T47D (cell line): ENCODE measurements at regions not wholly inside any gene's neighbourhood (a gene's known extent, or its start where the extent isn't known, plus 50 kb on each side); places are given as distances from the start of the nearest gene placed in this dataset.
"Not testable (repeated sequence)": the region's sequence is repeated elsewhere in the genome, so short reads cannot be mapped to it uniquely, and the experiment has no call there.

ENCODE experiments used
- DNase-seq, 2 experiments: peaks; one replicate each; pipeline versions ENCODE4 v3.0.0 to v3.0.0-alpha.2; 2011 to 2012; ENCODE audit warnings: low read depth in 1 of 2, low spot score in 1 of 2
- JUND ChIP-seq: IDR thresholded peaks from 2 replicates; pipeline ENCODE4 v1.6.1; 2012; ENCODE audit warnings: low read depth
- in situ Hi-C: cut with HindIII; loops from 2 replicates; pipeline ENCODE4 v1.10.0; 2016; ENCODE audit warnings: low sequenced_read_pairs, low pct_unique_long_range_greater_than_20kb

DNA sequence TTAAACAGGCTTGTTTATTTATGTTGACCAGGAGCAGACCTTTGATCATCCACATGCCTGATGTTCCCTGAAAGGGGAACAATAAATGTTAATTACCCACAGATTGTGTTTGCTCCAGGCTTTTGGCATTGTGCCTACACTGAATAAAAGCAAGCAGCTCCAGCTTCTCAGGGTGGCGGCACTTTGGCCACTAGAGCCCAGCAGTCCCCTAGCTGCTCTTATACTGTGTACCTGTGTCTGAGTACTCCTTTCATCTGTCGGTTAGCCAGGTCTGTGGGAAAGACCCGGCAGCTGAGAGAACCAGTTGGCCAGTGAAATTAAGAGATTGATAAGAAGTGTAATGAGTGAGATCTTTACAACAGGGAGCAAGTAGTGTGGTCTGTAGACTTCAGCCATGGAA lies 254.8 kb upstream of the FTMT start:
- no peak for TF ChIP-seq JUND
- in situ Hi-C loops, result no loop called here
- DNase-seq, result no peak

DNA sequence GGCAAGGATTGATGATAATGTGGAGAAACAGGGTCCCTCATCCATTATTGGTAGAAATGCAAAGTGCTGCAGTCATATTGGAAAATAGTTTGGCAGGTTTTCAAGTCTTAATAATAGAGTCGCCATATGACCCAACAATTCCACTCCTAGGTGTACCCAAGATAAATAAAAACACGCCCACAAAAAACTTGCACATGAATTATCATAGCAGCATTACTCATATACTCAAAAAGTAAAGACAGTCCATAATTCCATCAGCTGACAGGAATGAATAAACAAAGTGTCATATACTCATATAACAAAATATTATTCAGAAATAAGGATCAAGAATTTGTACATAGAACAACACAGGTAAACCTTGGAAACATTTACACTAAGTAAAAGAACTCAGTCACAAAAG lies 242.9 kb upstream of the FTMT start:
- no peak for DNase-seq
- no peak for TF ChIP-seq JUND
- in situ Hi-C loops, result no loop called here

DNA sequence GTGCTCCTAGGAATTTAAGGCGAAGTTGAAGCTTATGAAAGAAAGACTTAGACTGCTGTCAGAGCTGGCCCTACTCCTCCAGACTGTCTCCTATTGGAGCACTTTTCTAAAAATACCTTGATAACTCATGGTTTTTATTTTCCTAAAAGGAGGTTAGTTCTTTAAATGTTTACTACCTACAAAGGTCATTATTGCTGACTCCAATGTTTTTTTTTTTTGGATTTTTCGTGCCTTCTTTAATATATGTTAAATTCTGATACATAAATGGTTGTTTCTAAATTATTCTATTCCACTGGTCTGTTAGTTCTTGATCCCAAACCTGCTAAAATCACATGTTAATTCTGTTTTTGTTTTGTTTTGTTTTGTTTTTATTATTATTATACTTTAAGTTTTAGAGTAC lies 227.6 kb upstream of the FTMT start:
- in situ Hi-C loops, result no loop called here
- TF ChIP-seq JUND, result no peak
- DNase-seq, result no peak

DNA sequence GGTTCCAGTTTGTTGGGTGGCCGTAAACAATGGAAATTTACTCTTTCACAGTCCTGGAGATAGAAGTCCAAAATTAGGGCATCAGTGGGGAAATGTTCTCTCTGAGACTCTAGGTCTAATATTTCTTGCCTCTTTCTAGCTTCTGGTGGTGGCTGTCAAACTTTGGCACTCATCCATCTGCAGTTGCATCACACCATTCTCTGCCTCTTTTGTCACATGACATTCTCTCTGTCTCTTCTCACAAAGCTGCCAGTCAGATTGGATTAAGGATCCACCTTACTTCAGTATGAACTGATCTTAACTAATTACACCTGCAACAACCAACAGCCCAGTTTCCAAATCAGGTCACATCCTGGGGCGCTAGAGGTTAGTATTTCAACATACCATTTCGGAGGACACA lies 222.9 kb upstream of the FTMT start:
- peak in 1 of 2 experiments; percentile 30 for DNase-seq
- no peak for TF ChIP-seq JUND

DNA sequence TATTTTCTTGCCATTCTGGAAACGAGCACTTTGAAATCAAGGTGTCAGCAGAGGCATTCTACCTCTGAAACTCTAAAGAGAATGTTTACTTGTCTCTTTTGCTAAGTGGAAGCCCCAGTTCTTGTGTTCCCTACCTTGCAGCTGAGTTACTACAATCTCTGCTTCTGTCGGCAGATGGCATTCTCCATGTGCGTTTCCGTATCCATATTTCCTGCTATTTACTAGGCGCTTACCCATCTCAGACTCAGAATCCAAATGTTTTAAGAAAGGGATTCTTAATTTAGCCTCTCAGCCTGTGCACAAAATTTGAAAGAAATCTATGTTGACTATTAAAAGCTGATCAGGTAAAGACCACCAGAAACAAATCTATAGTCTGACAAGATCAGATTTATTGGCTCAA lies 221.3 kb upstream of the FTMT start:
- in situ Hi-C loops, result no loop called here
- no peak for TF ChIP-seq JUND
- peak; percentile 4 to 68 for DNase-seq

More for the DNA sequence above, 222.9 kb upstream of the FTMT start:
- in situ Hi-C loops, result no loop called here

DNA sequence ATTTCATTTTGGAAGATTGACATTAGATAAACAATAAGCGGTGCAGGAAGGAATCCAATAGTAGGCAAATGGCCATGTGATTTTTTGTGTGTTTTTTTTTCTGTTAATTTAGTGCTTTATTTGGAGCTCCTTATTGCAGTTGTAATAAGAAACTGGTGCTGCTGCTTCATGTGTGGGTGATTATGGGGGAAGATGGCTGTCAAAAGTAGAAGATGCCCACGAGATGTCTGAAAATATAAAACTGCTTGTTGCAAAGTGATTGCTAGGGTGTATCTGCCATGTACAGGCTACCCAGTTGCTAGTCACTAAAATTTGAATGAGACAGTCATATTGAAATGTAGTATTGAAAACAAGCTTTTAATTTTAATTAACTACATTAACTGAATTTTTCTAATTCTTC lies 216.7 kb upstream of the FTMT start:
- DNase-seq, result no peak
- in situ Hi-C loops, result no loop called here
- TF ChIP-seq JUND, result no peak

DNA sequence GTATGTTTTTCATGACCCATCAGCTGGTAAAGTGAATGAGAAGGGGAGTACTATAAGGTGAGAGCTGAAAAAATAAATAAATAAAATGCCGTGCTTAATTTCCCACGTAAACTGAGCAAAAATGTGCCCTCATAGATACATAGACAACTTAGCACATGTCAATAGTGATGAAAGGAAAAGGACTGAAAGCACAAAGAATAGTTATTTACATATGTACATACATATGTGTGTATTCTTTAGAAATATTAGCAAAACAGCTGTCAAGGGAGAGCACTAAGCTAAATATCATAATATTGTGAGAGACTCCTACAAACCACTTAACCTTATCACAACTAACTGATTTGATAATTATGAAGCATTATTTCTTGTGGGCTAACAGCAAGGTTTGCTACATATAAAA lies 213.6 kb upstream of the FTMT start:
- no peak for DNase-seq
- TF ChIP-seq JUND, result no peak
- in situ Hi-C loops, result no loop called here

DNA sequence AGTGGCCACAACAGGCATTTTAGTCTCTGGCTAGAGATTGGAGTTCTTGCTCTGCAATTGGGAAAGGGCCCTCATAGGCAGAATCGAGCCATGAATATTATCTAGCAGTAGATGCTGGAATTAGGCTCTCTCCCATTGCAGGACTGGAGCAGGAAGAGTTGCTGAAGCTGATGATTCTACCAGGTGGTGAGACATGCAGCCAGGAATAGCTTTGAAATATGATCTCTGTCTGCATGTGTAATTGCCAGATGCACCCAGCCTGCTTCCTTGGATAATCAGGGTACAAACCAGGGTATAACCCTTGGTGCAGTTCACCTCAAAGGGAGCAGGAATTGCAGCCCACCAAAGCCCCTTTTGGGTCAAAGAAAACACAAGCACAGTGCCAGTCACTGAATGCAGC lies 211.4 kb upstream of the FTMT start:
- no peak for TF ChIP-seq JUND
- DNase-seq, result no peak
- in situ Hi-C loops, result no loop called here

DNA sequence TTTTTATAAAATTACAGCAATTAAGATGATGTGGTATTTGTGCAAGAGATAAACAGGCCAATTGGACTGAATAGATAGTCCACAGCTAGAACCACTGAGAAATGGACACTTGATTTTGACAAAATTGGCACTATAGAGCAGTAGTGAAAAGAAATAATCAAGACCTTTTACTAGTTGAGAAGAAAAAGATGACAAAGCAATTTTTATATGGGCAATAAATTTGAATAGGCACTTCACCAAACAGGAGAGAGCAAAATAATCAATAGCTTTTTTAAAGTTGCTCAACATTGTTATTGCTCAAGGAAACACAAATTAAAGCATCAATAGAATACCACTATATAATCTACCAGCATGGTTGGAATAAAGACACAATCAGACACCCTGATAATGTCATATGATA lies 193.5 kb upstream of the FTMT start:
- in situ Hi-C loops, result no loop called here
- DNase-seq, result no peak
- TF ChIP-seq JUND, result no peak

DNA sequence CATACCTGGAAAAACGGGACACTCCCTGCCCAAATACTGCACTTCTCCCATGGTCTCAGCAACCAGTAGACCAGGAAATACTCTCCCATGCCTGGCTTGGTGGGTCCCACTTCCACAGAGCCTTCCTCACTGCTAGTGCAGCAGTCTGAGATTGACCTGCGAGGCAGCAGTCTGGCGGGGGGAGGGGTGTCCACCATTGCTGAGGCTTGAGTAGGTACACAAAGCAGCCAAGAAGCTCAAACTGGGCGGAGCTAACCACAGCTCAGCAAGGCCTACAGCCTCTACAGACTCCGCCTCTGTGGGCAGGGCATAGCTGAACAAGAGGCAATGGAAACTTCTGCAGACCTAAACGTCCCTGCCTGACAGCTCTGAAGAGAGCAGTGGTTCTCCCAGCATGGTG lies 191.5 kb upstream of the FTMT start:
- peak in 1 of 2 experiments; percentile 23 for DNase-seq
- in situ Hi-C loops, result no loop called here
- TF ChIP-seq JUND, result no peak

DNA sequence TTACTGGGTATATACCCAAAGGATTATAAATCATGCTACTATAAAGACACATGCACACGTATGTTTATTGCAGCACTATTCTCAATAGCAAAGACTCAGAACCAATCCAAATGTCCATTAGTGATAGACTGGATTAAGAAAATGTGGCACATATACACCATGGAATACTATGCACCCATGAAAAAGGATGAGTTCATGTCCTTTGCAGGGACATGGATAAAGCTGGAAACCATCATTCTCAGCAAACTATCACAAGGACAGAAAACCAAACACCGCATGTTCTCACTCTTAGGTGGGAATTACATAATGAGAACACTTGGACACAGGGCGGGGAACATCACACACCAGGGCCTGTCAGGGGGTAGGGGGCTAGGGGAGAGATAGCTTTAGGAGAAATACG lies 186.1 kb upstream of the FTMT start:
- in situ Hi-C loops, DNase-seq: not testable (repeated sequence)

DNA sequence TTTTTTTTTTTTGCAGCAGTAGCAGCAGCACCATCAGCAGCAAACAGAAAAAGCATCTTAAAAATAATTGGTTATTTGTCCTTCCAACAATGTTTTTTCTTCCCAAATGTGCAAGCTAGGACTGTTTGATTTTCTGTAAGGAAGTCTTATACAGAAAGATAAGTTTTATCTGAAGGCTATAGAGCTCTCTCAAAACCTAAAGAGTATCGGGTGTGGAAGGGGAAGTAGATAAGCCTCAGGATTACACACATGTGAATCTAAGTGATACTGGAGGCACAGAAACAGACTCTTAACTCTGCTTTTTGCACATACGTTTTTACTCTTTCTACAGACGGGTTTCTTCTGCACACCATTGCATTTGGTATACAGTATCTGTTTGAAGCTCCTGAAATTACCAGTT lies 184.4 kb upstream of the FTMT start:
- no peak for TF ChIP-seq JUND
- in situ Hi-C loops, result no loop called here
- DNase-seq, result no peak

DNA sequence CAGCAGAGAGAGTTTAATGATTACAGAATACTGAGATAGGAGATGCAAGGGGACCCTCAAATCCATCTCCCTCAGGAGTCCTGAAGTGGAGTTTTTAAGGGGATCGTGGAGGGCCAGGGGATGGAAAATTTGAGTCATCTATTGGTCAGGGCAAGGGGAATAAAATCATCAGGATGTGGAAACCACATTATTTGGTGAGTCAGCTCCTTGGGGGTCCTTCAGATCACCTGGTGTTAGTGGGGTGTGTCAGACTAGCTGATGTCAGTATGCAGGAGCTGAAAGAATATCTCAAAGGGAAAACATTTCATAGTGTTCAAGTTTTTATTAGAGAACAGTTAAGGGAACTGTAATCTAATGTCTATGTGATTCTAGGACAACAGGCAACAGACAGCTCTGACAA lies 183.0 kb upstream of the FTMT start:
- no peak for DNase-seq
- in situ Hi-C loops, result no loop called here
- no peak for TF ChIP-seq JUND

DNA sequence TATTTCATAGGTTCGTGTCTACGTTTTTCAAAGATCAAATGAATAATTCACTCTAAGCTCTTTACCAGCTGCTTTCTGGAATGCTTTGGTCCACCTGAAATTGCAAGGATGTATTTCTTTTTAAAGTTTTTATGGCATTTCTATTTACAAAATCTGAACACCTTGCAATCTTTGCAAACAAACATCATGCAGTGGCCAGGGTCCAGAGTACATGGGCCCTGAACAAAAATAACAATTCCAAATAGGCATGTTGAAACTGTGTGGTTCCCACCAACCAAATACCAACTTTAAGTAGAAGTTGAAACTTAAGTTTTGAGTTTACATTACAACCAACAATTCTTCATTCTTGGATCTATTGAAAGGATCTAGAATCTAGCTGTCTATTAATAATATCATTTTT lies 180.1 kb upstream of the FTMT start:
- TF ChIP-seq JUND, result no peak
- in situ Hi-C loops, result no loop called here

DNA sequence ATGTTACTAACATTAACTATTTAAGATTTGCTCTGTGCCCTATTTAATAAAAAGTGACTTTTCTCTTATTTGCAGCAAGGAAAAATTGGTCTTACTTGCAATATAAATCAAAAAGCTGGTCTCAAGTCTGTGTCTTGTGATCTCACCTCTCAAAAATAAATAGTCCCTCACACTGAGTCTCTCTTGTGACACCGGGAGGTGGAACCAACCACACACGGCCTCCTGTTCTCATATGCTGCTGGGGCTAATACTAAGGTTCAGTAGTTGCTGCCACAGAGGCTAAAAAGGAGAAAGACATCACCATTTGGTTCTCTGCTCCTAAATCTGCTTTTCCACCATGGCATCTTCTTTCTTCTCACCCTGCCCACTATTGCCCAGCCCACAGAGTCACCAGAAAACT lies 175.8 kb upstream of the FTMT start:
- no peak for TF ChIP-seq JUND

More for the DNA sequence above, 180.1 kb upstream of the FTMT start:
- no peak for DNase-seq

More for the DNA sequence above, 175.8 kb upstream of the FTMT start:
- in situ Hi-C loops, result no loop called here
- DNase-seq, result no peak
